Astrocyte of the spinal cord (primary cell): ENCODE measurements at regions not wholly inside any gene's neighbourhood (a gene's known extent, or its start where the extent isn't known, plus 50 kb on each side); places are given as distances from the start of the nearest gene placed in this dataset.

Source experiments
- DNase-seq: peaks from one replicate; pipeline ENCODE4 v3.0.0; 2011; ENCODE audit warnings: low read depth, low spot score
- H3K4me3 ChIP-seq: 2 replicates; pipeline ENCODE4 v1.5.1; 2011; ENCODE audit warnings: low read depth, mild to moderate bottlenecking, low read length, moderate library complexity
- in situ Hi-C: cut with HindIII; loops from 2 replicates; pipeline ENCODE4 v1.10.0; 2017; ENCODE audit warnings: low sequenced_read_pairs
- TF ChIP-seq, protein P1 (sequence below): IDR thresholded peaks from 2 replicates; pipeline ENCODE4 v1.5.1; 2012; ENCODE audit warnings: low read depth, mild to moderate bottlenecking, low read length, inconsistent platforms

DNA sequence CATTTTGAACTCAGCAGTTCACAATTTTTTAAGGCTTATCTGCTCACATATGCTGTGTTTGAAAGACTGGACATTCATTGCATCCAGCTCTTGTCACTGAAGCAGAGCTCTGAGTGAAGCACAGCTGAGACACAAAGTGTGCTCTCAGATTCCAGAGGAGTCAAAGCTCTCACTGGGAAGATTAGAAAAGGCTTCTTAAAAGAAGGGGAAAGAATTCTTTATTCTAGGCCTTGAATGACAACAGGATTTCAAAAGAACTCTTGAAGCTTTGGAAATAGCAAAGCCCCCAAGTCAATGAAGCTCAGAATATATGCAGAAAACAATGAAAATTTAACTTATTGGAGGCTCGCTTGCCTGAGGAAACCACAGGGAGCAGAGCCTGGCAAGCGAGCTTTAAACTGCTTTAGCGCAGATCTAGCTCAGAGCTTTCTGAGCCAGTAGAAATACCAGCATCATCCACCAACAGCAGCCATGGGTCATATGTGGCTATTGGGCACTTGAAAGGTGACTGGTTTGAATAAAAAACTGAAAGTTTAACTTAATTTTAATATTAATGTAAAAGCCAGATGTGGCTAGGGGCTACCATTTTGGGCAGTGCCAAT lies 369.7 kb downstream of the OSR1 start:
- in situ Hi-C loops, result no loop called here
- TF ChIP-seq, protein P1, sequence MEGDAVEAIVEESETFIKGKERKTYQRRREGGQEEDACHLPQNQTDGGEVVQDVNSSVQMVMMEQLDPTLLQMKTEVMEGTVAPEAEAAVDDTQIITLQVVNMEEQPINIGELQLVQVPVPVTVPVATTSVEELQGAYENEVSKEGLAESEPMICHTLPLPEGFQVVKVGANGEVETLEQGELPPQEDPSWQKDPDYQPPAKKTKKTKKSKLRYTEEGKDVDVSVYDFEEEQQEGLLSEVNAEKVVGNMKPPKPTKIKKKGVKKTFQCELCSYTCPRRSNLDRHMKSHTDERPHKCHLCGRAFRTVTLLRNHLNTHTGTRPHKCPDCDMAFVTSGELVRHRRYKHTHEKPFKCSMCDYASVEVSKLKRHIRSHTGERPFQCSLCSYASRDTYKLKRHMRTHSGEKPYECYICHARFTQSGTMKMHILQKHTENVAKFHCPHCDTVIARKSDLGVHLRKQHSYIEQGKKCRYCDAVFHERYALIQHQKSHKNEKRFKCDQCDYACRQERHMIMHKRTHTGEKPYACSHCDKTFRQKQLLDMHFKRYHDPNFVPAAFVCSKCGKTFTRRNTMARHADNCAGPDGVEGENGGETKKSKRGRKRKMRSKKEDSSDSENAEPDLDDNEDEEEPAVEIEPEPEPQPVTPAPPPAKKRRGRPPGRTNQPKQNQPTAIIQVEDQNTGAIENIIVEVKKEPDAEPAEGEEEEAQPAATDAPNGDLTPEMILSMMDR, result no peak
- no peak overlapping the region for H3K4me3 ChIP-seq
- peak; percentile 40 for DNase-seq

DNA sequence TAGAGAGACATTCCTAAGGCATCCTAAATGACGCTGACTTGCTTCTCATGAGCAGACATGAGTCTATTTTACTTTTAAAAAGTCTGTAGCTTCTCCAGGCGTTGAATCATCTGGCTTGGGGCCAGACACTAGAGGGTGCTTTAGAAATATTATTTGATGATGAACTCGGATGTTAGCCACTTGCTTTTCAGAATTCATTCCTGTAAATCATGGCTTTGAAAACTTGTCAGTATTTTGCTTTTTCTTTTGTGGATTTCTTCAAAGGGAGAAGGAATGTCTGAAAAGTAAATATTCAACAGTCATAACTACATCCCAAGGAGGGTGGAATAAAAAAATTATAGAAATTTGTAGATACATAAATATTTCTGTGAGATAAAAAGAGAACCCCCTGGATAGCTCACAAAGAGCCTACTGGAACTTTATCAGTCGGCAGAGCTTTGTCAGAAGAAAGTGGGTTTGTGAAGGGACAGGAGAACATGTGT lies 370.8 kb downstream of the OSR1 start:
- in situ Hi-C loops, result no loop called here
- DNase-seq, result peak; percentile 98
- H3K4me3 ChIP-seq, result no peak overlapping the region
- TF ChIP-seq, protein P1, result peak; percentile 8

DNA sequence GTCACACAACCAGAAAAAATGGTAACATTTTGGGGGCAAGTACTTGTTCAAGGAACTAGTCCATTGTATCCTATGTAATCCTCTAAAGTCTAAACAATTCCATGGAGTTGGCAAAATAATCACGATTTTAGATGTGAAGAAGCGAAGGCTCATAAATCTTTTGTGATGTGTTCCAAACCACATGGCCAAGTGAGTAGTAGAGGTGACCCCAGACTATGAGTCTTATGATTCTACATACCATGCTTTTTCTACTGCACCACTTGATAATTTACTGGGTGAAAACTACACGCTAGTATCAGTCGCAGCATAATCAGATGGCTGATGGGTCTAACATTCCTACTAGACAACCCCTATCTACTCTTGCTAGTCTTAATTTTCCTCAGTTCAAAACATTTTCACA lies 371.4 kb downstream of the OSR1 start:
- TF ChIP-seq, protein P1, result no peak
- in situ Hi-C loops, result no loop called here
- no peak overlapping the region for H3K4me3 ChIP-seq
- no peak for DNase-seq

DNA sequence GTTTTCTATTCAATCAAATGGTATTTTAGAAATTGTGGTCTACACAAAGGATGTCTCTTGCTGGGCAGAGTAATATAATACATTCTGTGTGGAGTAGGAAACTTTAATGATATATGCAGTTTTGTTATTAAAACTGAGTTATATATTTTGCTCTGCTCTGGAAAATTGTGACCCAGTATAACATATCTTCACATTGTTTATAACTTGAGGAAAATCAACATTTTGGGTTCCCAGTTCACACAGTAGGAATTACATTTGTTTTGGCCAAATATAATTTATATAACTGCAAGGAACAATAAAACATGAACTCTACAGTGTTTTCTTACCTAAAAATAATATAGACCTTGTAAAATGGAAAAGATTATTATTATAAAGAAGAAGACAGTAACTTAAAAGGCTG lies 372.4 kb downstream of the OSR1 start:
- no peak overlapping the region for H3K4me3 ChIP-seq
- peak; percentile 57 for DNase-seq
- in situ Hi-C loops, result no loop called here
- TF ChIP-seq, protein P1, result no peak

DNA sequence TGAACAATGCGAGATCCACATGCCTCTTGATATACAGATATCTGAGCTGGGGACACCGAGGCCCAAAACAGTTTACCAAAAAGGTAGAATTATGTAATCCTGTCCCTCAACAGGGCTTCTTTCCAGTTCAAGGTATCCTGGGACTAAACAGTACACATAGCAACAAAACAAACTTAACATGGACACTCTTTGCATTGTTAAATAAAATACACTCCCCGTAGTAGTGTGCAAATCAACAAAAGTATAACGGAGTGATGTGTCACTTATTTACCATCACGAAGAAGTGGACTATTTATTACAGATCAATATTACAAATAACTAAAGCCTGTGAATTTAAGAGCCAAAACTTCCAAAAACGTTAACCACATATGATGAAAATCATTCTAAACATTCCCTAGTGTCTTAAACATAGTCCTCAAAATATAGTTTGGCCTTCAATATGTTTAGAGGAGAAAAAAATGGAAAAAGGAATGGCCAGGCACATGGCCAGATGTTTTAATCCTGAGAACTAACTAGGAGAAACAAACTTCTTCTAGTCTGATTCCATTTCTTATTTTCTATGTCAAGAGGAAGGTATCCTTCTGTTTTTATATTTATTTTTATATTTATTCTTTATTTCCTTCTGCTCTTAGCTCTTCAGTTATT lies 377.5 kb downstream of the OSR1 start:
- in situ Hi-C loops, result no loop called here
- no peak for DNase-seq
- no peak overlapping the region for H3K4me3 ChIP-seq
- TF ChIP-seq, protein P1, result no peak

DNA sequence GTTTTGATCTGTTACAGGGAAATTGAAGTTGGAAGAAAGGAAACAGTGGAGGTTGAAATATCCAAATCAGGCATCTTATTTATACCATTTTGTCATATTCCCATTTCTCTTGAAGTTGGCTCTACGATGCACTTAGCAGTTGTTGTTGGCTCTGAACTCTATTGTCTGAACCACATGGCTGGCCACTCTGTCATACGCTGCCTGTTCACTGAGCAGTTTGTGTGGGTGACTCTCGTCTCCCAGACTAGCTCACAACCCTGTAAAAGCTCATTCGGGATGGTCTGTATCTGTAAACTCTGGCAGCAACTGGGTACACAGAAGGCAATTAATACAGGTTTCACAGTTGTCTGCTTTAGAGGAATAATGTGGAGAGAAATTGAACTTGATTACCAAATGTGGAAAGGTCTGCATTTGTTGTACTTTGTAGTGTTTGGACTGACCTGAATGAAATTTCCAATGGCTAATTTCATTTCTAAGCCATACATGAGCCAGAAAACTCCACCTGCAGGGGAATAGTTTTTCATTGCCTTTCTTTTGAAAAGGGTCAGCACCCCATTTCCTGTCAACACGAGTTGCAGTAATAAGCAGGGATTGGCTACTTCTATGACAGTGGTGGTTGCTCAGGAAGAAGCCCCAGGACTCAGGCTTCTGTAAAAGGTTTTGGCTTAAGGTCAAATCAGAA lies 378.2 kb downstream of the OSR1 start:
- DNase-seq, result no peak
- no peak overlapping the region for H3K4me3 ChIP-seq
- in situ Hi-C loops, result no loop called here
- TF ChIP-seq, protein P1, result no peak
